Gastrocnemius medialis (tissue), 4 donors: ENCODE measurements at regions not wholly inside any gene's neighbourhood (a gene's known extent, or its start where the extent isn't known, plus 50 kb on each side); places are given as distances from the start of the nearest gene placed in this dataset.

Source experiments
- ATAC-seq, 2 donors: fragments of 150-250 bp; one replicate each; pipeline ENCODE4 v1.9.1; 2016
- DNase-seq, 2 donors: peaks; one replicate each; pipeline ENCODE4 v3.0.0-alpha.2; 2019
- H3K27ac ChIP-seq, 4 donors: fragments of 200-600 bp; sonication (generic); 1 replicate in 1 of 4; 2 replicates in 3 of 4; pipeline ENCODE4 v1.5.1; 2016 to 2018; ENCODE audit warnings: mild to moderate bottlenecking in 2 of 4, moderate library complexity in 1 of 4
- H3K27me3 ChIP-seq, 3 donors: fragments of 200-600 bp; sonication (generic) in 2 of 3; 1 replicate in 1 of 3; 2 replicates in 2 of 3; pipeline versions ENCODE4 v1.5.1 to v1.6.0; 2016 to 2019; ENCODE audit warnings: mild to moderate bottlenecking in 1 of 3, moderate library complexity in 1 of 3
- H3K36me3 ChIP-seq, 2 donors: fragments of 200-600 bp; sonication (generic) in 1 of 2; one replicate each; pipeline ENCODE4 v1.5.1; 2017 to 2018
- H3K4me1 ChIP-seq, 2 donors: fragments of 200-600 bp; sonication (generic) in 1 of 2; one replicate each; pipeline ENCODE4 v1.5.1; 2016 to 2017; ENCODE audit warnings: mild to moderate bottlenecking in 2 of 2
- H3K4me3 ChIP-seq, 4 donors: fragments of 200-600 bp; sonication (generic) in 3 of 4; 1 replicate in 1 of 4; 2 replicates in 3 of 4; pipeline ENCODE4 v1.5.1; 2016 to 2019; ENCODE audit warnings: mild to moderate bottlenecking in 2 of 4
- H3K9me3 ChIP-seq, 3 donors: fragments of 200-600 bp; sonication (generic) in 2 of 3; 1 replicate in 1 of 3; 2 replicates in 2 of 3; pipeline ENCODE4 v1.5.1; 2016 to 2019
- CTCF ChIP-seq, 5 experiments: fragments of 450-650 bp in 3 of 5; fragments of 200-600 bp in 2 of 5; sonication (generic) in 2 of 5; IDR thresholded peaks in 4 of 5; conservative IDR thresholded peaks in 1 of 5; 1 replicate in 4 of 5; 2 replicates in 1 of 5; pipeline ENCODE4 v1.5.1; 2016 to 2019; ENCODE audit warnings: antibody characterized with exemption in 5 of 5, mild to moderate bottlenecking in 3 of 5, moderate library complexity in 3 of 5
- POLR2A ChIP-seq, 2 donors: fragments of 450-650 bp; IDR thresholded peaks; one replicate each; pipeline ENCODE4 v1.6.1; 2017; ENCODE audit warnings: antibody characterized with exemption in 2 of 2, mild to moderate bottlenecking in 2 of 2, moderate library complexity in 2 of 2
- in situ Hi-C, 4 donors: fragments of 200-750 bp; cut with MboI; loops; one replicate each; pipeline versions ENCODE4 v1.15.0 to v1.8.0; 2017; ENCODE audit warnings: low sequenced_read_pairs in 4 of 4
- intact Hi-C: fragments of 100-400 bp; cut with DNase I; formaldehyde crosslinking; loops from one replicate; pipeline ENCODE4 v1.15.1; 2023; ENCODE audit warnings: low total_unique reads

DNA sequence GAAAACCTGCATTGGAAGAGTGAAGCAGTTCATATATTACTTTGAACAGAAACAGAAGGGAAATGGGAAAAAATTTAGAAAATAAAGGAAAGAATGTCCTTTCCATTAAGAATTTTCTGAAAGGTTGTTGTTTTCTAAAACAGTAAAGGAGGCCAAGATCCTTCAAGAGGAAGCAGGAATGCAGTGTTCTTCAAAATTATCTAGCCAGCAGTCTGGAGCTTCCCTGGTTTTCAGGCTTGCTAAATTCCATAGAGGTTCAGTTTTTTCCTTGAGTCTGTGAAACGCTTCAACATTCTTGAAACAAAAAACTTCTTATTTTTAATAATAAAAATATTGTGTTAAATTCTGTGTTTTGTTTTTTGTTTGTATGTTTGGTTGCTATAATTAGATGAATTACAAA, 189.0 kb upstream of the ANO3 start:
- Histone ChIP-seq H3K27ac (no peak overlapping the region), H3K4me1 (no peaks in the 10 kb centered on the region), H3K4me3 (no peak overlapping the region), H3K27me3 (no peaks in the 10 kb centered on the region), H3K9me3 (no peaks in the 10 kb centered on the region), H3K36me3 (no peaks in the 10 kb centered on the region)
- DNase-seq (no peak), ATAC-seq (no peak)
- TF ChIP-seq CTCF (IDR thresholded peaks at IDR 0.05 in 4 of 5, conservative IDR thresholded peaks at IDR 0.05 in 1 of 5), result no peak
- TF ChIP-seq POLR2A (IDR thresholded peaks at IDR 0.05), result no peak
- in situ Hi-C loops (no loop called here), intact Hi-C loops (no loop called here)

- no peak for TF ChIP-seq POLR2A (IDR thresholded peaks at IDR 0.05)
- TF ChIP-seq CTCF (IDR thresholded peaks at IDR 0.05 in 4 of 5, conservative IDR thresholded peaks at IDR 0.05 in 1 of 5), result no peak
- Histone ChIP-seq H3K27ac (no peak overlapping the region), H3K27me3 (no peaks in the 10 kb centered on the region), H3K9me3 (no peaks in the 10 kb centered on the region), H3K4me3 (no peak overlapping the region), H3K4me1 (no peaks in the 10 kb centered on the region), H3K36me3 (no peaks in the 10 kb centered on the region)
- in situ Hi-C loops, result no loop called here
- DNase-seq, result no peak
- intact Hi-C loops, result no loop called here
- ATAC-seq, result no peak
Observed at GRCh38 chr11:26143566-26144290, 188.2 kb upstream of the ANO3 start.

DNA sequence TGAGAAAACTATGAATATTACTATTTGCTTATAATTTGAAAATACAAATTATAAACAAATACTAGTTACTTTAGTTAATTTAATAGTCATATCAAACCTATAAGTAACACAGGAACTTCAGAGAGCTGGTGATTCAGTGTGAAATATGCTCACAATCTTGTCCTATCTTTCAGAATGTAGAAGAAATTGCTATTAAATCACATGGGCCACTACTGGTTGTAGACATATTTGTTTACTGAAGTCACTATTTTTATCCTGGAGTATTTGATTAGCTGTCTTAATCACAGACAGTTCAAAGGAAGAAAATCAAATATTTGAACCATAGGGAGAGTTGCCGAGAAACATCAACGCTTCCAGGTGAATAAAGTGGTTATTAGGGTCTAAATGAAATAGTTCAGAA, 187.6 kb upstream of the ANO3 start:
- TF ChIP-seq POLR2A (IDR thresholded peaks at IDR 0.05) (no peak), CTCF (IDR thresholded peaks at IDR 0.05 in 4 of 5, conservative IDR thresholded peaks at IDR 0.05 in 1 of 5) (no peak)
- Histone ChIP-seq H3K27me3 (no peaks in the 10 kb centered on the region), H3K9me3 (no peaks in the 10 kb centered on the region), H3K27ac (no peak overlapping the region), H3K36me3 (no peaks in the 10 kb centered on the region), H3K4me1 (no peaks in the 10 kb centered on the region), H3K4me3 (no peak overlapping the region)
- intact Hi-C loops (no loop called here), in situ Hi-C loops (no loop called here)
- ATAC-seq (no peak), DNase-seq (no peak)

- Histone ChIP-seq H3K27ac (no peak overlapping the region), H3K27me3 (no peaks in the 10 kb centered on the region), H3K9me3 (no peaks in the 10 kb centered on the region), H3K4me3 (no peak overlapping the region), H3K4me1 (no peaks in the 10 kb centered on the region), H3K36me3 (no peaks in the 10 kb centered on the region)
- DNase-seq (no peak), ATAC-seq (no peak)
- TF ChIP-seq CTCF (IDR thresholded peaks at IDR 0.05 in 4 of 5, conservative IDR thresholded peaks at IDR 0.05 in 1 of 5) (no peak), POLR2A (IDR thresholded peaks at IDR 0.05) (no peak)
- intact Hi-C loops, result no loop called here
- in situ Hi-C loops, result no loop called here
Observed at GRCh38 chr11:26144911-26145310, 187.0 kb upstream of the ANO3 start.

- H3K4me3 ChIP-seq, result no peak overlapping the region
- H3K9me3 ChIP-seq, result no peaks in the 10 kb centered on the region
- in situ Hi-C loops (no loop called here), intact Hi-C loops (no loop called here)
- TF ChIP-seq CTCF (IDR thresholded peaks at IDR 0.05 in 4 of 5, conservative IDR thresholded peaks at IDR 0.05 in 1 of 5) (no peak), POLR2A (IDR thresholded peaks at IDR 0.05) (no peak)
- no peaks in the 10 kb centered on the region for H3K4me1 ChIP-seq
- no peak for ATAC-seq
- no peaks in the 10 kb centered on the region for H3K36me3 ChIP-seq
- no peaks in the 10 kb centered on the region for H3K27me3 ChIP-seq
- no peak for DNase-seq
- no peak overlapping the region for H3K27ac ChIP-seq
Observed at GRCh38 chr11:26149585-26149984, 182.3 kb upstream of the ANO3 start.
